ENCODE measurements at regions not wholly inside any gene's neighbourhood (a gene's known extent, or its start where the extent isn't known, plus 50 kb on each side); places are given as distances from the start of the nearest gene placed in this dataset.
A peak's percentile ranks its signal among the peaks of the same experiment; 100 is the strongest.

GRCh38 chr3:107992976-107993684, 97.7 kb downstream of the CD47 start:
- POLR2A ChIA-PET = no interaction called here
- Mint-ChIP-seq H3K4me1 (peaks cover 4% of the 10 kb centered on the region), H3K36me3 (peaks cover 2% of the 10 kb centered on the region), H3K27me3 (peaks cover 4% of the 10 kb centered on the region), H3K27ac (no peak overlapping the region), H3K9me3 (peaks cover 2% of the 10 kb centered on the region), H3K4me3 (no peak overlapping the region)
- ATAC-seq (ENCODE audit: low read depth) (no peak), DNase-seq (no peak)

- Mint-ChIP-seq H3K27me3 (peaks cover 3% of the 10 kb centered on the region), H3K27ac (no peak overlapping the region), H3K4me3 (no peak overlapping the region), H3K36me3 (peaks cover 3% of the 10 kb centered on the region), H3K4me1 (peaks cover 6% of the 10 kb centered on the region), H3K9me3 (peaks cover 3% of the 10 kb centered on the region)
- POLR2A ChIA-PET = no interaction called here
- ATAC-seq (ENCODE audit: low read depth) (no peak), DNase-seq (no peak)
Measured at GRCh38 chr3:107990926-107991325, 99.9 kb downstream of the CD47 start.

- Mint-ChIP-seq H3K27ac (no peak overlapping the region), H3K36me3 (peaks cover 3% of the 10 kb centered on the region), H3K9me3 (peaks cover 3% of the 10 kb centered on the region), H3K4me1 (peaks cover 9% of the 10 kb centered on the region), H3K27me3 (peaks cover 3% of the 10 kb centered on the region), H3K4me3 (no peak overlapping the region)
- ATAC-seq (ENCODE audit: low read depth) = no peak
- POLR2A ChIA-PET = no interaction called here
- DNase-seq = no peak
Measured at GRCh38 chr3:107990433-107990832, 100.4 kb downstream of the CD47 start.

- no peak for ATAC-seq (ENCODE audit: low read depth)
Measured at GRCh38 chr3:107989661-107990060, 101.2 kb downstream of the CD47 start.

GRCh38 chr3:107988460-107989175, 102.2 kb downstream of the CD47 start:
- H3K9me3 Mint-ChIP-seq = peaks cover 2% of the 10 kb centered on the region
- peaks cover 13% of the 10 kb centered on the region for H3K4me1 Mint-ChIP-seq
- POLR2A ChIA-PET = no interaction called here
- peak overlapping the region; percentile 16 for H3K4me3 Mint-ChIP-seq
- DNase-seq (no peak), ATAC-seq (ENCODE audit: low read depth) (no peak)
- H3K27me3 Mint-ChIP-seq = peaks cover 3% of the 10 kb centered on the region
- H3K27ac Mint-ChIP-seq = peak overlapping the region; percentile 39
- peaks cover 1% of the 10 kb centered on the region for H3K36me3 Mint-ChIP-seq

More at GRCh38 chr3:107989661-107990060, 101.2 kb downstream of the CD47 start:
- POLR2A ChIA-PET = no interaction called here
- Mint-ChIP-seq H3K4me1 (peaks cover 13% of the 10 kb centered on the region), H3K4me3 (no peak overlapping the region), H3K36me3 (peaks cover 3% of the 10 kb centered on the region), H3K27ac (no peak overlapping the region), H3K27me3 (peaks cover 3% of the 10 kb centered on the region), H3K9me3 (peaks cover 3% of the 10 kb centered on the region)
- no peak for DNase-seq

GRCh38 chr3:107987036-107987939, 103.5 kb downstream of the CD47 start:
- no peaks in the 10 kb centered on the region for H3K27me3 Mint-ChIP-seq
- H3K4me3 Mint-ChIP-seq = no peak overlapping the region
- peaks cover 13% of the 10 kb centered on the region for H3K4me1 Mint-ChIP-seq
- ATAC-seq (ENCODE audit: low read depth) (no peak), DNase-seq (no peak)
- peaks cover 3% of the 10 kb centered on the region for H3K36me3 Mint-ChIP-seq
- POLR2A ChIA-PET = no interaction called here
- H3K9me3 Mint-ChIP-seq = peaks cover 2% of the 10 kb centered on the region
- no peak overlapping the region for H3K27ac Mint-ChIP-seq

DNA sequence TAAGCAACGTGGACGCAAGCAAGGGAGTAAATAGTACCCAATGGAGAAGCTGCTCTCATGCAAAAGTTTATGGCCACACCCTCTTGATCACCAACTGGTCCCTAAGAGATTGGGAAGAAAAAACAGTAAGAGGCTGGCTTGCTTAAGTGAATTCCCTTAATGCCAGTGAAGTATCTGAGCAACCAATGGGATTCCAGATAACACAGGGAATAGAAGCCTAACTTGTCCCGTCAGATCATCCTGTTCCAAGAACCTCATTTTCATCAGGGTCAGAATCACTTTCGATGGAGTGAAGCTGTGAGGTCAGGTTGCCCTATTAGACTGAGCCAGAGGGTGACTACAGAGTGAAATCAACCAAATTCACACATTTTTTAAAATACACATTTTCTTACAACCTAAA, 104.3 kb downstream of the CD47 start:
- Mint-ChIP-seq H3K36me3 (peaks cover 3% of the 10 kb centered on the region), H3K4me3 (no peak overlapping the region), H3K27me3 (peaks cover 3% of the 10 kb centered on the region), H3K4me1 (peaks cover 14% of the 10 kb centered on the region), H3K9me3 (peaks cover 2% of the 10 kb centered on the region), H3K27ac (peak overlapping the region; percentile 11)
- POLR2A ChIA-PET = no interaction called here
- DNase-seq (no peak), ATAC-seq (ENCODE audit: low read depth) (no peak)

GRCh38 chr3:107985496-107985895, 105.3 kb downstream of the CD47 start:
- H3K4me3 Mint-ChIP-seq = peak overlapping the region; percentile 59
- POLR2A ChIA-PET = no interaction called here

DNA sequence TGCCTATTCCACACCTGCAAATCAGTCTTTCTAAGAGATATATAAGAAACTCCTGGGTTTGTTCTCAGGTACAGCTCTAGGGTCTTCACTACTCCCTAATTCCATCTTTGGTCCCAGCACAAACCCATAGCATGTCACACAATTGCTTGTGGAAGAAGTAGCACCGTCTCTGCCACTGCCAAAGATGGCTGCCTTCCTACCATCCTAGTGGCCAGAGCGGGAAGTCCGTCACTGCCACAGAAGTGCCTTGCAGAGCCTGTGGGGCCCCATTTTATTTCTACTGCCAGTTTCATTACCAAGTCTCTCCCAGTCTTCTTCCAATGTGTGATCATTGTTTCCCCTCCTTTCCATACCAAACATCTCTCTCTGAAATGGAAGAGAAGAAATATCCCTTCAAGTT, 107.6 kb downstream of the CD47 start:
- peaks cover 27% of the 10 kb centered on the region for H3K4me1 Mint-ChIP-seq
- DNase-seq (no peak), ATAC-seq (ENCODE audit: low read depth) (no peak)
- POLR2A ChIA-PET = no interaction called here
- no peak overlapping the region for H3K4me3 Mint-ChIP-seq
- H3K27me3 Mint-ChIP-seq = peaks cover 3% of the 10 kb centered on the region
- peaks cover 5% of the 10 kb centered on the region for H3K9me3 Mint-ChIP-seq
- H3K36me3 Mint-ChIP-seq = peaks cover 7% of the 10 kb centered on the region
- H3K27ac Mint-ChIP-seq = no peak overlapping the region

More at GRCh38 chr3:107985496-107985895, 105.3 kb downstream of the CD47 start:
- peaks cover 3% of the 10 kb centered on the region for H3K36me3 Mint-ChIP-seq
- no peak for DNase-seq
- ATAC-seq (ENCODE audit: low read depth) = peak; percentile 87
- peaks cover 3% of the 10 kb centered on the region for H3K27me3 Mint-ChIP-seq
- peak overlapping the region; percentile 83 for H3K27ac Mint-ChIP-seq
- peaks cover 14% of the 10 kb centered on the region for H3K4me1 Mint-ChIP-seq
- H3K9me3 Mint-ChIP-seq = peaks cover 2% of the 10 kb centered on the region

DNA sequence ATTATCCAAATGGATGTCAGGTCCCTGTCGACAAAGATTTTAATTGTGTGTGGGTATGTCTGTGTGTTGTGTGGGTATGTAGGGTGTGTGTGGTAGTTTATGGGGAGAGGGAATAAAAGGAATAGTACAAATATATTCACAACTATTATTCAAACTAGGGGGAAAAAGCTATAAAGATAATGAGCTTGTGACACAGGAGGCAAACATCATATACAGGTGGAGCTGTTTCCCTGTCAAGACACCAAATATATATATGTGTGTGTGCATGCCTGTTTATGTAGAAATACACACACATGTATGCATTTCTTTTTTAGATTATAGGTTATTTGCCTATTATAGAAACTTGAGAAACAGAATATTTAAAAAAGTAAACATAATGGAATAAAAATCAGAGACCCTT, 108.7 kb downstream of the CD47 start:
- POLR2A ChIA-PET = no interaction called here
- no peak overlapping the region for H3K27ac Mint-ChIP-seq
- DNase-seq = no peak

GRCh38 chr3:107981471-107982111, 109.2 kb downstream of the CD47 start:
- POLR2A ChIA-PET = interaction anchor here (1.2 kb wide), 1 partner anchor 54 kb away, joined by 4 read pairs; no protein-coding TSS in a partner anchor
- DNase-seq (no peak), ATAC-seq (ENCODE audit: low read depth) (no peak)
- peaks cover 3% of the 10 kb centered on the region for H3K27me3 Mint-ChIP-seq
- H3K27ac Mint-ChIP-seq = no peak overlapping the region
- peaks cover 3% of the 10 kb centered on the region for H3K9me3 Mint-ChIP-seq
- peaks cover 38% of the 10 kb centered on the region for H3K4me1 Mint-ChIP-seq
- no peak overlapping the region for H3K4me3 Mint-ChIP-seq
- H3K36me3 Mint-ChIP-seq = peaks cover 6% of the 10 kb centered on the region

More for the DNA sequence above, 108.7 kb downstream of the CD47 start:
- peaks cover 7% of the 10 kb centered on the region for H3K36me3 Mint-ChIP-seq
- H3K27me3 Mint-ChIP-seq = peaks cover 3% of the 10 kb centered on the region
- peaks cover 5% of the 10 kb centered on the region for H3K9me3 Mint-ChIP-seq
- H3K4me3 Mint-ChIP-seq = no peak overlapping the region
- no peak for ATAC-seq (ENCODE audit: low read depth)
- peaks cover 36% of the 10 kb centered on the region for H3K4me1 Mint-ChIP-seq

DNA sequence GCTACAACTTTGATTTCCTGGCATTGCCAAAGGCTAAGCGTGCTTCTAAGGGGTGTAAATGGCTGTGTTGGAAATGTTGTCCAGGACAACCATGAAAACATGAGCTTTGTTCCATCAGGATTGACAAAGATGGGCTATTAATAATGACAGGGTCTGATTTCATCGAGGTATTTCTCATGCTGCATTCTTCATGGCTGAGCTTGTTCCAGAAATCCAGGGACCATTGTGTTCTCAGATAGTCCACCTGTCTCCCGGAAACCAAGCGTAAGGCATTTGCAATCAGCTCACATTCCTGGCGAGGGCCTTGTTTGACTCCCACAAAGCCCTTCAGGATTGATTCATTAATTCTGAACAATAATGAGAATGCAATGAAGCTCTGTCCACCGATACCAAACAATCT, 111.3 kb downstream of the CD47 start:
- Mint-ChIP-seq H3K36me3 (peaks cover 10% of the 10 kb centered on the region), H3K4me1 (peaks cover 42% of the 10 kb centered on the region), H3K27ac (peak overlapping the region; percentile 37), H3K4me3 (no peak overlapping the region), H3K27me3 (peaks cover 3% of the 10 kb centered on the region), H3K9me3 (peaks cover 3% of the 10 kb centered on the region)
- DNase-seq = no peak
- ATAC-seq (ENCODE audit: low read depth) = no peak
- POLR2A ChIA-PET = interaction anchor here (1.5 kb wide), 1 partner anchor 52 kb away, joined by 4 read pairs; no protein-coding TSS in a partner anchor

Data from activated naive CD8-positive, alpha-beta T cell treated with anti-CD3 and anti-CD28 coated beads, Interleukin-2, amount 10 ng/mL, durations not matched to agents 7 days and 5 days (primary cell).